WTC11 (cell line): ENCODE measurements at regions not wholly inside any gene's neighbourhood (a gene's known extent, or its start where the extent isn't known, plus 50 kb on each side); places are given as distances from the start of the nearest gene placed in this dataset.

ENCODE experiments used
- JUN ChIP-seq: sonication (generic); formaldehyde crosslinking; IDR thresholded peaks from 2 replicates; pipeline ENCODE4 v1.8.0; 2023; ENCODE audit warnings: mild to moderate bottlenecking, missing genetic modification reagents
- KAT7 ChIP-seq: sonication (generic); formaldehyde crosslinking; IDR thresholded peaks from 2 replicates; pipeline ENCODE4 v1.8.1; 2023; ENCODE audit warnings: missing genetic modification reagents, mild to moderate bottlenecking, borderline replicate concordance
- NFE2L1 ChIP-seq: sonication (generic); formaldehyde crosslinking; IDR thresholded peaks from 2 replicates; pipeline ENCODE4 v1.8.1; 2023; ENCODE audit warnings: missing genetic modification reagents
- NFYB ChIP-seq: sonication (generic); formaldehyde crosslinking; conservative IDR thresholded peaks from 2 replicates; pipeline ENCODE4 v1.8.0; 2022; ENCODE audit warnings: low read depth, missing genetic modification reagents
- SMAD3 ChIP-seq: sonication (generic); formaldehyde crosslinking; IDR thresholded peaks from 2 replicates; pipeline ENCODE4 v1.8.0; 2022; ENCODE audit warnings: missing genetic modification reagents, mild to moderate bottlenecking, borderline replicate concordance
- SP1 ChIP-seq: sonication (generic); formaldehyde crosslinking; conservative IDR thresholded peaks from 2 replicates; pipeline ENCODE4 v1.8.1; 2022; ENCODE audit warnings: missing genetic modification reagents
- ZNF317 ChIP-seq: sonication (generic); formaldehyde crosslinking; IDR thresholded peaks from 2 replicates; pipeline ENCODE4 v1.8.1; 2023; ENCODE audit warnings: low read depth, mild to moderate bottlenecking, moderate library complexity, missing genetic modification reagents, borderline replicate concordance
- TF ChIP-seq, protein P1 (sequence below): fragments of 200-600 bp; IDR thresholded peaks from 2 replicates; pipeline ENCODE4 v1.8.0; 2022; ENCODE audit warnings: antibody characterized with exemption
- TF ChIP-seq, protein P2 (sequence below): sonication (generic); formaldehyde crosslinking; IDR thresholded peaks from 2 replicates; pipeline ENCODE4 v1.8.0; 2022; ENCODE audit warnings: mild to moderate bottlenecking, missing genetic modification reagents
- TF ChIP-seq, protein P3 (sequence below): sonication (generic); formaldehyde crosslinking; IDR thresholded peaks from 2 replicates; pipeline ENCODE4 v1.8.1; 2023; ENCODE audit warnings: mild to moderate bottlenecking, missing genetic modification reagents, moderate library complexity
- TF ChIP-seq, protein P4 (sequence below): fragments of 250-450 bp; sonication (Bioruptor Pico); IDR thresholded peaks from 2 replicates; pipeline ENCODE4 v2.1.2; 2022; ENCODE audit warnings: mild to moderate bottlenecking, moderate library complexity
- TF ChIP-seq, protein P5 (sequence below): sonication (generic); formaldehyde crosslinking; IDR thresholded peaks from 2 replicates; pipeline ENCODE4 v1.8.1; 2023; ENCODE audit warnings: mild to moderate bottlenecking, missing genetic modification reagents
- TF ChIP-seq, protein P6 (sequence below): sonication (generic); formaldehyde crosslinking; conservative IDR thresholded peaks from 2 replicates; pipeline ENCODE4 v1.8.1; 2022; ENCODE audit warnings: mild to moderate bottlenecking, missing genetic modification reagents

DNA sequence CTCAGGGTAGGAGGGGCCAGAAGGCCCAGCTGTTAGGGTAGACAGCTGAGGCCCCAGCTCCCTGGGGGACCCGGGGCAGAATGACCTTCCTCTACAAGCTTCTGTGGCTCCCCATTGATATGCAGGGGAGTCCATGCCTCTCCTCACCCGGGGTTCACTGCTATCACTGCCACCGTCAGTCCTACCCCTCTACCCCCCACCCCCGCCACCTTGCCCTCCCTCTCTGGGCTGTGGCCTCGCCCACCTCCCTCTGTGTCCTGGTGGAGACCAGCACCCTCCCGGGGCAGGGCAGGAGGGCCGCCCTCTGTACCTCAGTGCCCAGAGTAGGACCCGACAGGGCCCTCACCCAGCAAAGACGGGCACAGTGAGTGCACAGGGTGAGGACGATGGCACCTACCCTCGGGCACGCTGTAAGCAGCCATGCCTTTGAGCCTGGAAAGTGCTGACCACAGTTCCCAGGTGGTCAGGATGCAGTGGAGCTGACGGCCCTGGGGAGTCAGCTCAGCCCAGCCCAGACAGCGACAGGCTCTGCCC is 88.4 kb upstream of the SFSWAP start:
- TF ChIP-seq, protein P1, sequence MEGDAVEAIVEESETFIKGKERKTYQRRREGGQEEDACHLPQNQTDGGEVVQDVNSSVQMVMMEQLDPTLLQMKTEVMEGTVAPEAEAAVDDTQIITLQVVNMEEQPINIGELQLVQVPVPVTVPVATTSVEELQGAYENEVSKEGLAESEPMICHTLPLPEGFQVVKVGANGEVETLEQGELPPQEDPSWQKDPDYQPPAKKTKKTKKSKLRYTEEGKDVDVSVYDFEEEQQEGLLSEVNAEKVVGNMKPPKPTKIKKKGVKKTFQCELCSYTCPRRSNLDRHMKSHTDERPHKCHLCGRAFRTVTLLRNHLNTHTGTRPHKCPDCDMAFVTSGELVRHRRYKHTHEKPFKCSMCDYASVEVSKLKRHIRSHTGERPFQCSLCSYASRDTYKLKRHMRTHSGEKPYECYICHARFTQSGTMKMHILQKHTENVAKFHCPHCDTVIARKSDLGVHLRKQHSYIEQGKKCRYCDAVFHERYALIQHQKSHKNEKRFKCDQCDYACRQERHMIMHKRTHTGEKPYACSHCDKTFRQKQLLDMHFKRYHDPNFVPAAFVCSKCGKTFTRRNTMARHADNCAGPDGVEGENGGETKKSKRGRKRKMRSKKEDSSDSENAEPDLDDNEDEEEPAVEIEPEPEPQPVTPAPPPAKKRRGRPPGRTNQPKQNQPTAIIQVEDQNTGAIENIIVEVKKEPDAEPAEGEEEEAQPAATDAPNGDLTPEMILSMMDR: no peak
- TF ChIP-seq, protein P2, sequence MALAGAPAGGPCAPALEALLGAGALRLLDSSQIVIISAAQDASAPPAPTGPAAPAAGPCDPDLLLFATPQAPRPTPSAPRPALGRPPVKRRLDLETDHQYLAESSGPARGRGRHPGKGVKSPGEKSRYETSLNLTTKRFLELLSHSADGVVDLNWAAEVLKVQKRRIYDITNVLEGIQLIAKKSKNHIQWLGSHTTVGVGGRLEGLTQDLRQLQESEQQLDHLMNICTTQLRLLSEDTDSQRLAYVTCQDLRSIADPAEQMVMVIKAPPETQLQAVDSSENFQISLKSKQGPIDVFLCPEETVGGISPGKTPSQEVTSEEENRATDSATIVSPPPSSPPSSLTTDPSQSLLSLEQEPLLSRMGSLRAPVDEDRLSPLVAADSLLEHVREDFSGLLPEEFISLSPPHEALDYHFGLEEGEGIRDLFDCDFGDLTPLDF (CRISPR knock-in tag): no peak
- TF ChIP-seq NFYB (CRISPR knock-in tag) (no peak), NFE2L1 (CRISPR knock-in tag) (no peak), ZNF317 (CRISPR knock-in tag) (no peak), SMAD3 (CRISPR knock-in tag) (no peak), SP1 (no peak), JUN (CRISPR knock-in tag) (no peak), KAT7 (CRISPR knock-in tag) (no peak)
- TF ChIP-seq, protein P3, sequence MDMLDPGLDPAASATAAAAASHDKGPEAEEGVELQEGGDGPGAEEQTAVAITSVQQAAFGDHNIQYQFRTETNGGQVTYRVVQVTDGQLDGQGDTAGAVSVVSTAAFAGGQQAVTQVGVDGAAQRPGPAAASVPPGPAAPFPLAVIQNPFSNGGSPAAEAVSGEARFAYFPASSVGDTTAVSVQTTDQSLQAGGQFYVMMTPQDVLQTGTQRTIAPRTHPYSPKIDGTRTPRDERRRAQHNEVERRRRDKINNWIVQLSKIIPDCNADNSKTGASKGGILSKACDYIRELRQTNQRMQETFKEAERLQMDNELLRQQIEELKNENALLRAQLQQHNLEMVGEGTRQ (CRISPR knock-in tag): no peak
- TF ChIP-seq, protein P4, sequence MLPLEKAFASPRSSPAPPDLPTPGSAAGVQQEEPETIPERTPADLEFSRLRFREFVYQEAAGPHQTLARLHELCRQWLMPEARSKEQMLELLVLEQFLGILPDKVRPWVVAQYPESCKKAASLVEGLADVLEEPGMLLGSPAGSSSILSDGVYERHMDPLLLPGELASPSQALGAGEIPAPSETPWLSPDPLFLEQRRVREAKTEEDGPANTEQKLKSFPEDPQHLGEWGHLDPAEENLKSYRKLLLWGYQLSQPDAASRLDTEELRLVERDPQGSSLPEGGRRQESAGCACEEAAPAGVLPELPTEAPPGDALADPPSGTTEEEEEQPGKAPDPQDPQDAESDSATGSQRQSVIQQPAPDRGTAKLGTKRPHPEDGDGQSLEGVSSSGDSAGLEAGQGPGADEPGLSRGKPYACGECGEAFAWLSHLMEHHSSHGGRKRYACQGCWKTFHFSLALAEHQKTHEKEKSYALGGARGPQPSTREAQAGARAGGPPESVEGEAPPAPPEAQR (CRISPR knock-in tag): no peak
- TF ChIP-seq, protein P5, sequence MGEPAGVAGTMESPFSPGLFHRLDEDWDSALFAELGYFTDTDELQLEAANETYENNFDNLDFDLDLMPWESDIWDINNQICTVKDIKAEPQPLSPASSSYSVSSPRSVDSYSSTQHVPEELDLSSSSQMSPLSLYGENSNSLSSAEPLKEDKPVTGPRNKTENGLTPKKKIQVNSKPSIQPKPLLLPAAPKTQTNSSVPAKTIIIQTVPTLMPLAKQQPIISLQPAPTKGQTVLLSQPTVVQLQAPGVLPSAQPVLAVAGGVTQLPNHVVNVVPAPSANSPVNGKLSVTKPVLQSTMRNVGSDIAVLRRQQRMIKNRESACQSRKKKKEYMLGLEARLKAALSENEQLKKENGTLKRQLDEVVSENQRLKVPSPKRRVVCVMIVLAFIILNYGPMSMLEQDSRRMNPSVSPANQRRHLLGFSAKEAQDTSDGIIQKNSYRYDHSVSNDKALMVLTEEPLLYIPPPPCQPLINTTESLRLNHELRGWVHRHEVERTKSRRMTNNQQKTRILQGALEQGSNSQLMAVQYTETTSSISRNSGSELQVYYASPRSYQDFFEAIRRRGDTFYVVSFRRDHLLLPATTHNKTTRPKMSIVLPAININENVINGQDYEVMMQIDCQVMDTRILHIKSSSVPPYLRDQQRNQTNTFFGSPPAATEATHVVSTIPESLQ: no peak
- TF ChIP-seq, protein P6, sequence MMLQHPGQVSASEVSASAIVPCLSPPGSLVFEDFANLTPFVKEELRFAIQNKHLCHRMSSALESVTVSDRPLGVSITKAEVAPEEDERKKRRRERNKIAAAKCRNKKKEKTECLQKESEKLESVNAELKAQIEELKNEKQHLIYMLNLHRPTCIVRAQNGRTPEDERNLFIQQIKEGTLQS (CRISPR knock-in tag): no peak
